ENCODE measurements at regions not wholly inside any gene's neighbourhood (a gene's known extent, or its start where the extent isn't known, plus 50 kb on each side); places are given as distances from the start of the nearest gene placed in this dataset.

DNA sequence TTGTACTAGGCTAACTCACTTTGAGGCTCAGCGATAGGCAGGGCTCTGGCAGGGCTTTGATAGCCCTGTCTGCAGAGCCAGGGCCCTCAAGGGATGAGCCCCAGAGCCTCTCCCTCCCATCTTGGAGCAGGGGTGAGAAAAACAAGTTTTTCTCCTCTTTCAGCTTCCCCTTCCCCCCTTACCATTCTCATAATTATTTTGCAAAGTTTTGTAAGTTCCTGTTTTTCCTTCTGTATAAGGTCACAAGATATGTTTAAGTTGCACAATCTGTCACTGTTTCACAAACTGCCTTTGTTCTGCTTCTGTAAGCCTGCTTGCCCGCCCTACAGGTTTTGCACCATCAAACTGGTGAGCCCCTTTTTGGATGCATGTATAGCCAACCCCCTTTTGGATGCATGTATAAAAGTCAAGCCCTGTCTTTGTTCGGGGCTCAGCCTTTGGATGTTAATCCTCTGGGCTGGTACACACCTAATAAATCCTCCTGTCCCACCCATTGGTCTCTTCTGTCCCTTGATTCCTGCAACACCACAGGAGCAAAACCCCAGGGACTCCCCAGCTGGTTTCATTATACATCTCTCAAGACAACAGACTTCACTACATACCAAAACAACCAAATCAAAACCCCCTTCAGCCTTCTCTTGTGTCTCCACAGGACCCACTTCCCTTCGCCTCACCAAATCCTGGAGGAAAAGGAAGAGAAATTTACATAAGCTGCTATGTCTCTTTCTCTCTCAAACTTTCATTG lies 52.5 kb upstream of the RESF1 start:
- CTCF ChIA-PET = interaction anchor here (0.6 kb wide), 1 partner anchor 159 kb away, joined by 3 read pairs; no protein-coding TSS in a partner anchor

DNA sequence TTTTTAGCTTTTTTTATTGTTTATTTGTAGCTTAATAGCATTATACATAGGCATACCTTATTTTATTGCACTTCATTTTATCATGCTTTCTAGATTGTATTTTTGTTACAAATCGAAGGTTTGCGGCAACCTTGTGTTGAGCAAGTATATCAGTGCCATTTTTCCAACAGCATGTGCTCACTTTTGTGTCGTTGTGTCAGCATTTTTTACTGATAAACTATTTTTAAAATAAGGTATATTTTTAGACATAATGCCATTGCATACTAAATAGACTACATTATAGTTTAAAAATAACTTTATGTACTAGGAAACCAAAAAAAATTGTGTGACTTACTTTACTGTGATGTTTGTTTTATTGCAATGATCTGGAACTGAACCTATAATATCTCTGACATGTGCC lies 56.2 kb upstream of the RESF1 start:
- POLR2A ChIA-PET = no interaction called here
- ATAC-seq (no peak), FAIRE-seq (no peak), DNase-seq (ENCODE audit: low read depth in 1 of 2, low spot score in 1 of 2) (no peak)
- Histone ChIP-seq H3K4me1 (no peaks in the 10 kb centered on the region; the same call in 2 of the 3 replicates), H3K4me2 (no peak overlapping the region), H3K9me3 (peaks cover 28% of the 10 kb centered on the region), H3K4me3 (no peak overlapping the region), H3K27ac (no peak overlapping the region)
- CTCF ChIA-PET = interaction anchor here (0.6 kb wide), 1 partner anchor 53 kb away, joined by 3 read pairs; no protein-coding TSS in a partner anchor
- TF ChIP-seq, protein P1, sequence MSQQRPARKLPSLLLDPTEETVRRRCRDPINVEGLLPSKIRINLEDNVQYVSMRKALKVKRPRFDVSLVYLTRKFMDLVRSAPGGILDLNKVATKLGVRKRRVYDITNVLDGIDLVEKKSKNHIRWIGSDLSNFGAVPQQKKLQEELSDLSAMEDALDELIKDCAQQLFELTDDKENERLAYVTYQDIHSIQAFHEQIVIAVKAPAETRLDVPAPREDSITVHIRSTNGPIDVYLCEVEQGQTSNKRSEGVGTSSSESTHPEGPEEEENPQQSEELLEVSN (IDR thresholded peaks at IDR 0.05; ENCODE audit: borderline replicate concordance, low read depth) = no peak
- TF ChIP-seq MAFK (IDR thresholded peaks at IDR 0.05; ENCODE audit: partially characterized antibody) = peak; percentile 53
- 65% methylated on average over 3 of the region's 3 CpGs for WGBS (ENCODE audit: missing lambda C conversion rate)

More for the DNA sequence above, 52.5 kb upstream of the RESF1 start:
- FAIRE-seq = no peak
- POLR2A ChIA-PET = no interaction called here
- Histone ChIP-seq H3K4me3 (no peak overlapping the region), H3K9me3 (peaks cover 28% of the 10 kb centered on the region), H3K4me1 (no peaks in the 10 kb centered on the region), H3K27ac (no peak overlapping the region), H3K4me2 (no peak overlapping the region)
- 39% methylated on average over 4 of the region's 4 CpGs for WGBS (ENCODE audit: missing lambda C conversion rate)
- TF ChIP-seq NPAS2 (CRISPR knock-in tag; IDR thresholded peaks at IDR 0.05; ENCODE audit: borderline replicate concordance) (no peak), CHD4 (IDR thresholded peaks at IDR 0.05; ENCODE audit: borderline replicate concordance) (no peak), FOSB (CRISPR knock-in tag; IDR thresholded peaks at IDR 0.05) (no peak), CEBPB (IDR thresholded peaks at IDR 0.05) (peak in 1 of 2 experiments; percentile 22; a peak in 1 of 4 replicates)
- peak in 1 of 2 experiments; percentile 35 for DNase-seq (ENCODE audit: low read depth in 1 of 2, low spot score in 1 of 2)
- no peak for ATAC-seq

DNA sequence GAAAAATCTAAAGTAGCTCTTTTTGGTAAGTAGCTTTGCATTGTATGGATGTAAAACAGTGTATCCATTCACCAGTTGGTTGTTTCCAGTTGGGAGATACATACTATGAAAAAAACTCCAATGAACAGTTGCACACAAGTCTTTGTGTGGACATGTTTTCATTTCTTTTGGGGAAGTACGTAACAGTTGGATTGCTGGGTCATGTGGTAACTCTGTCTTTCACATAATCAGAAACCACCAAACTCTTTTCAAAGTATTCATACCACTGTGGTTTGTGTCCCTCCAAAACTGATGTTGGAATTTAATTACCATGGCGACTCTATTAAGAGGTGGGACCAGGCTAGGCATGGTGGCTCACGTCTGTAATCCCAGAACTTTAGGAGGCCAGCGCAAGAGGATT lies 58.9 kb upstream of the RESF1 start:
- no peak for DNase-seq (ENCODE audit: low read depth in 1 of 2, low spot score in 1 of 2)
- TF ChIP-seq PHF8 (IDR thresholded peaks at IDR 0.05; ENCODE audit: borderline replicate concordance, low read depth) (no peak), RCOR1 (IDR thresholded peaks at IDR 0.05; ENCODE audit: low read depth, low read length) (no peak), EHF (CRISPR knock-in tag; IDR thresholded peaks at IDR 0.05) (no peak), BHLHE40 (IDR thresholded peaks at IDR 0.05; ENCODE audit: low read depth, low read length) (no peak), CEBPB (IDR thresholded peaks at IDR 0.05) (no peak), NPAS2 (CRISPR knock-in tag; IDR thresholded peaks at IDR 0.05; ENCODE audit: borderline replicate concordance) (no peak), ZSCAN20 (CRISPR knock-in tag; IDR thresholded peaks at IDR 0.05) (no peak), ZC3H11A (IDR thresholded peaks at IDR 0.05) (no peak), NFE2L2 (conservative IDR thresholded peaks at IDR 0.05; ENCODE audit: low read length) (no peak), HEYL (CRISPR knock-in tag; IDR thresholded peaks at IDR 0.05) (no peak), HOXB13 (CRISPR knock-in tag; IDR thresholded peaks at IDR 0.05; ENCODE audit: low read depth) (no peak), RFX5 (IDR thresholded peaks at IDR 0.05) (no peak), FOSL2 (IDR thresholded peaks at IDR 0.05) (no peak), FOSL2 (CRISPR knock-in tag; IDR thresholded peaks at IDR 0.05) (no peak), MAFK (IDR thresholded peaks at IDR 0.05; ENCODE audit: partially characterized antibody) (no peak), ESRRA (IDR thresholded peaks at IDR 0.05; ENCODE audit: borderline replicate concordance, low read length) (no peak), FOSB (CRISPR knock-in tag; IDR thresholded peaks at IDR 0.05) (no peak)
- TF ChIP-seq, protein P2, sequence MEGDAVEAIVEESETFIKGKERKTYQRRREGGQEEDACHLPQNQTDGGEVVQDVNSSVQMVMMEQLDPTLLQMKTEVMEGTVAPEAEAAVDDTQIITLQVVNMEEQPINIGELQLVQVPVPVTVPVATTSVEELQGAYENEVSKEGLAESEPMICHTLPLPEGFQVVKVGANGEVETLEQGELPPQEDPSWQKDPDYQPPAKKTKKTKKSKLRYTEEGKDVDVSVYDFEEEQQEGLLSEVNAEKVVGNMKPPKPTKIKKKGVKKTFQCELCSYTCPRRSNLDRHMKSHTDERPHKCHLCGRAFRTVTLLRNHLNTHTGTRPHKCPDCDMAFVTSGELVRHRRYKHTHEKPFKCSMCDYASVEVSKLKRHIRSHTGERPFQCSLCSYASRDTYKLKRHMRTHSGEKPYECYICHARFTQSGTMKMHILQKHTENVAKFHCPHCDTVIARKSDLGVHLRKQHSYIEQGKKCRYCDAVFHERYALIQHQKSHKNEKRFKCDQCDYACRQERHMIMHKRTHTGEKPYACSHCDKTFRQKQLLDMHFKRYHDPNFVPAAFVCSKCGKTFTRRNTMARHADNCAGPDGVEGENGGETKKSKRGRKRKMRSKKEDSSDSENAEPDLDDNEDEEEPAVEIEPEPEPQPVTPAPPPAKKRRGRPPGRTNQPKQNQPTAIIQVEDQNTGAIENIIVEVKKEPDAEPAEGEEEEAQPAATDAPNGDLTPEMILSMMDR (IDR thresholded peaks at IDR 0.05) = no peak
- TF ChIP-seq, protein P3, sequence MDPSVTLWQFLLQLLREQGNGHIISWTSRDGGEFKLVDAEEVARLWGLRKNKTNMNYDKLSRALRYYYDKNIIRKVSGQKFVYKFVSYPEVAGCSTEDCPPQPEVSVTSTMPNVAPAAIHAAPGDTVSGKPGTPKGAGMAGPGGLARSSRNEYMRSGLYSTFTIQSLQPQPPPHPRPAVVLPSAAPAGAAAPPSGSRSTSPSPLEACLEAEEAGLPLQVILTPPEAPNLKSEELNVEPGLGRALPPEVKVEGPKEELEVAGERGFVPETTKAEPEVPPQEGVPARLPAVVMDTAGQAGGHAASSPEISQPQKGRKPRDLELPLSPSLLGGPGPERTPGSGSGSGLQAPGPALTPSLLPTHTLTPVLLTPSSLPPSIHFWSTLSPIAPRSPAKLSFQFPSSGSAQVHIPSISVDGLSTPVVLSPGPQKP (IDR thresholded peaks at IDR 0.05; ENCODE audit: low read depth, low read length) = no peak
- no peak for FAIRE-seq
- no peak overlapping the region for H3K27ac ChIP-seq
- WGBS (ENCODE audit: missing lambda C conversion rate) = 76% methylated on average over 4 of the region's 4 CpGs
- H3K4me1 ChIP-seq = peaks cover 6% of the 10 kb centered on the region; the same call in 1 of the 3 replicates
- no peak overlapping the region for H3K4me2 ChIP-seq
- peaks cover 1% of the 10 kb centered on the region; the same call in 1 of the 3 replicates for H3K9me3 ChIP-seq
- CTCF ChIA-PET = no interaction called here
- no peak overlapping the region for H3K4me3 ChIP-seq
- no peak for ATAC-seq
- POLR2A ChIA-PET = interaction anchor here (0.7 kb wide), 1 partner anchor 1104 kb away, joined by 3 read pairs; no protein-coding TSS in a partner anchor
